A549 (cell line): ENCODE measurements at regions not wholly inside any gene's neighbourhood (a gene's known extent, or its start where the extent isn't known, plus 50 kb on each side); places are given as distances from the start of the nearest gene placed in this dataset.
A peak's percentile ranks its signal among the peaks of the same experiment; 100 is the strongest.

ENCODE experiments used
- ATAC-seq, 2 experiments: fragments of 200-7000 bp in 1 of 2; fragments of >200 bp in 1 of 2; cut with Nextera tagmentation in 1 of 2; cut with Tn5 transposase in 1 of 2; 3 replicates each; pipeline versions ENCODE4 v1.8.0 to v1.9.1; 2018 to 2020; ENCODE audit warnings: mild to moderate bottlenecking in 1 of 2, moderate library complexity in 1 of 2
- CTCF ChIA-PET: fragments of 300-600 bp; sonication (Branson Sonifier 250); formaldehyde crosslinking; extraction: SDS; loops from one replicate; lab custom pipeline; 2021; ENCODE audit warnings: antibody characterized with exemption, inconsistent platforms; lab: Yijun Ruan, JAX
- POLR2A ChIA-PET: fragments of 350-600 bp; formaldehyde crosslinking; extraction: SDS; loops from one replicate; lab custom pipeline; 2021; ENCODE audit warnings: antibody characterized with exemption, inconsistent platforms; lab: Yijun Ruan, JAX
- DNase-seq, 2 experiments: peaks; one replicate each; pipeline versions ENCODE4 v3.0.0 to v3.0.0-alpha.2; 2011 to 2016; ENCODE audit warnings: low read depth in 1 of 2, low spot score in 1 of 2
- FAIRE-seq: peaks from 2 replicates; lab custom pipeline; 2011; peaks lifted over from hg19 to GRCh38; lab: Jason Lieb, UNC
- H3K27ac ChIP-seq, 2 experiments: fragments of >200 bp; sonication (Bioruptor Twin); formaldehyde crosslinking; 3 replicates each; pipeline ENCODE4 v1.5.1; 2016 to 2017
- H3K4me1 ChIP-seq: fragments of >200 bp; sonication (Bioruptor Twin); formaldehyde crosslinking; 3 replicates; pipeline ENCODE4 v1.6.1; 2016
- H3K4me2 ChIP-seq: fragments of >200 bp; sonication (Bioruptor Twin); formaldehyde crosslinking; 3 replicates; pipeline ENCODE4 v1.6.1; 2016
- H3K4me3 ChIP-seq: fragments of >200 bp; sonication (Bioruptor Twin); formaldehyde crosslinking; 3 replicates; pipeline ENCODE4 v1.5.1; 2016
- H3K9me3 ChIP-seq: fragments of >200 bp; sonication (Bioruptor Twin); formaldehyde crosslinking; 3 replicates; pipeline ENCODE4 v1.6.1; 2016
- FOSL2 ChIP-seq, 2 experiments: fragments of 450-650 bp in 1 of 2; fragments of >200 bp in 1 of 2; sonication (Bioruptor Twin) in 1 of 2; formaldehyde crosslinking; IDR thresholded peaks; 2 replicates each; pipeline versions ENCODE4 v1.5.0 to v1.6.1; 2016 to 2020; ENCODE audit warnings: mild to moderate bottlenecking in 1 of 2, moderate library complexity in 1 of 2
- GATA3 ChIP-seq: IDR thresholded peaks from 2 replicates; pipeline ENCODE4 v1.6.1; 2012; ENCODE audit warnings: borderline replicate concordance
- JUN ChIP-seq, 2 experiments: fragments of >200 bp; sonication (Bioruptor Twin); formaldehyde crosslinking; IDR thresholded peaks; 2 replicates in 1 of 2; 3 replicates in 1 of 2; pipeline ENCODE4 v1.6.1; 2016 to 2017
- MAFK ChIP-seq: fragments of 450-650 bp; IDR thresholded peaks from 2 replicates; pipeline ENCODE4 v1.6.1; 2014; ENCODE audit not compliant: partially characterized antibody
- RCOR1 ChIP-seq: fragments of 150-350 bp; IDR thresholded peaks from 2 replicates; pipeline ENCODE4 v1.6.1; 2014; ENCODE audit warnings: antibody characterized with exemption, low read length, low read depth
- RFX5 ChIP-seq: fragments of 450-650 bp; IDR thresholded peaks from 2 replicates; pipeline ENCODE4 v1.7.1; 2014; ENCODE audit warnings: antibody characterized with exemption, mild to moderate bottlenecking, moderate library complexity
- WGBS: methylation state at CpG from one replicate; pipeline ENCODE4 v1.1.6; 2017; ENCODE audit errors: missing lambda C conversion rate; 5-methylcytosine and 5-hydroxymethylcytosine counted together
- TF ChIP-seq, protein P1 (sequence below): fragments of >200 bp; sonication (Bioruptor Twin); formaldehyde crosslinking; IDR thresholded peaks from 3 replicates; pipeline ENCODE4 v1.5.1; 2016
- TF ChIP-seq, protein P2 (sequence below): fragments of 250-450 bp; sonication (Bioruptor Pico); IDR thresholded peaks from 2 replicates; pipeline ENCODE4 v1.5.0; 2020; ENCODE audit warnings: low read depth, mild to moderate bottlenecking, moderate library complexity
- TF ChIP-seq, protein P3 (sequence below): fragments of >200 bp; sonication (Bioruptor Twin); formaldehyde crosslinking; IDR thresholded peaks from 2 replicates; pipeline ENCODE4 v1.6.1; 2016

DNA sequence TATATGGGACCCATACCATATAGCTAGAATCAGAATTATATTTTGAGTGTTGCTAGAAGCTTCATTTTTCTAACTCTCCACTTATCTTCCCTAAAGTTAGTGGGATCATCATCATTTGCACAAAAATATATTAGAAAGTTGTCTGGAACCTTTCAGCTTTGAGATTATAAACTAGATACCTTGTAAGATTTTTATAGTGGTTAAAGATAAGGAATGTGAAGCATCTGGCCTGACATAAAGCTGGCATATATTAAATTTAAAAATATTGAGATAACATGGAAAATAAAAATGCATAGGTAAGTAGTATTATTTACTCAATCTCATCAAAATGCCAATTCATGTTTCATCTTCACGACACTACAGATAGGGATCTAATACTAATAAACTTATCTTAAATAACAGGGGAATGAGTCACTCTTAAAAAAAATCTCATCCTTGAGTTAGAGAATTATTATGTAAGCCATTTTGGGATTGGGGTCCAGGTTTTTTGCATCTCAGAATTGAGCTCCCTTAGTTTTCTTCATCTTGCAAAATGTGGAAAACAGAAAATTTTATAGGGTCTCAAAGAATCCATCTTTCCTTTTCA lies 318.5 kb downstream of the KCNC2 start:
- TF ChIP-seq GATA3 (peak; percentile 89; the same call in 1 of the 2 replicates), FOSL2 (IDR thresholded peaks at IDR 0.05) (no peak), FOSL2 (CRISPR knock-in tag; IDR thresholded peaks at IDR 0.05) (peak; percentile 47)
- TF ChIP-seq, protein P1, sequence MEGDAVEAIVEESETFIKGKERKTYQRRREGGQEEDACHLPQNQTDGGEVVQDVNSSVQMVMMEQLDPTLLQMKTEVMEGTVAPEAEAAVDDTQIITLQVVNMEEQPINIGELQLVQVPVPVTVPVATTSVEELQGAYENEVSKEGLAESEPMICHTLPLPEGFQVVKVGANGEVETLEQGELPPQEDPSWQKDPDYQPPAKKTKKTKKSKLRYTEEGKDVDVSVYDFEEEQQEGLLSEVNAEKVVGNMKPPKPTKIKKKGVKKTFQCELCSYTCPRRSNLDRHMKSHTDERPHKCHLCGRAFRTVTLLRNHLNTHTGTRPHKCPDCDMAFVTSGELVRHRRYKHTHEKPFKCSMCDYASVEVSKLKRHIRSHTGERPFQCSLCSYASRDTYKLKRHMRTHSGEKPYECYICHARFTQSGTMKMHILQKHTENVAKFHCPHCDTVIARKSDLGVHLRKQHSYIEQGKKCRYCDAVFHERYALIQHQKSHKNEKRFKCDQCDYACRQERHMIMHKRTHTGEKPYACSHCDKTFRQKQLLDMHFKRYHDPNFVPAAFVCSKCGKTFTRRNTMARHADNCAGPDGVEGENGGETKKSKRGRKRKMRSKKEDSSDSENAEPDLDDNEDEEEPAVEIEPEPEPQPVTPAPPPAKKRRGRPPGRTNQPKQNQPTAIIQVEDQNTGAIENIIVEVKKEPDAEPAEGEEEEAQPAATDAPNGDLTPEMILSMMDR = no peak
- no peaks in the 10 kb centered on the region for H3K9me3 ChIP-seq
- ATAC-seq (no peak), DNase-seq (no peak), FAIRE-seq (no peak)
- H3K4me3 ChIP-seq = no peak overlapping the region
- 0% methylated on average over 1 of the region's 1 CpG for WGBS
- H3K4me2 ChIP-seq = peak overlapping the region; percentile 89
- ChIA-PET CTCF (no interaction called here), POLR2A (no interaction called here)
- peak overlapping the region; percentile 69 to 74; a peak in 5 of 6 replicates for H3K27ac ChIP-seq
- peaks cover 28% of the 10 kb centered on the region for H3K4me1 ChIP-seq

DNA sequence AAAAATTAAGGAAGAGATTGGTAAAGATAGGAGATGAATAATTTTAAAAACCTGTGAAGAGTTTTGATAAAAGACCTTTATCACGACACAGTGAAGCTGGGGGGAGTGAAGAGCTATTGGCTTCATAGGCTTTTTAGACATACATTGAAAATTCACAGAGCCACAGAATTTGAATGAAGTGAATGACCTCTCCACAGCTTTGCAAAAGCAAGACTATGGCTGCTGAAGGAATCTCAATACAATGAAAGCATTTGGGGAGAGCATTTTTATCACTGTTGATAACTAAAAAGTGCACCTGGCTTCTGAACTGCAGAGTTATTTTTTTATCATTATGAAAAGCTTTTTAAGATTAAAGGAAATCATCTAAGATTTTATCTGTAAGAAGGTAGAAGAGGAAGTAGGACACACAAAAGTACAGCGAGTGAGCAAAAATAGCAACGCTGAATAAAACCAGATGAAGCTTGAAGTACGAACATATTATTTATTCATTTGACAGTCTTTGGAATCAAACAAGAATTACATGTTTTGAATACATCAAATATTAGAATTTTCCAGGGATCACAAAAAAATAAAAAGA lies 317.5 kb downstream of the KCNC2 start:
- Histone ChIP-seq H3K4me3 (no peak overlapping the region), H3K4me1 (peaks cover 28% of the 10 kb centered on the region), H3K27ac (no peak overlapping the region), H3K4me2 (no peak overlapping the region), H3K9me3 (no peaks in the 10 kb centered on the region)
- CTCF ChIA-PET = no interaction called here
- TF ChIP-seq JUN (IDR thresholded peaks at IDR 0.05) (no peak), RFX5 (no peak)
- TF ChIP-seq, protein P2, sequence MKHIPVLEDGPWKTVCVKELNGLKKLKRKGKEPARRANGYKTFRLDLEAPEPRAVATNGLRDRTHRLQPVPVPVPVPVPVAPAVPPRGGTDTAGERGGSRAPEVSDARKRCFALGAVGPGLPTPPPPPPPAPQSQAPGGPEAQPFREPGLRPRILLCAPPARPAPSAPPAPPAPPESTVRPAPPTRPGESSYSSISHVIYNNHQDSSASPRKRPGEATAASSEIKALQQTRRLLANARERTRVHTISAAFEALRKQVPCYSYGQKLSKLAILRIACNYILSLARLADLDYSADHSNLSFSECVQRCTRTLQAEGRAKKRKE (CRISPR knock-in tag) = no peak
- FAIRE-seq (no peak), DNase-seq (no peak), ATAC-seq (no peak)
- 92% methylated on average over 4 of the region's 4 CpGs for WGBS
- POLR2A ChIA-PET = no interaction called here

DNA sequence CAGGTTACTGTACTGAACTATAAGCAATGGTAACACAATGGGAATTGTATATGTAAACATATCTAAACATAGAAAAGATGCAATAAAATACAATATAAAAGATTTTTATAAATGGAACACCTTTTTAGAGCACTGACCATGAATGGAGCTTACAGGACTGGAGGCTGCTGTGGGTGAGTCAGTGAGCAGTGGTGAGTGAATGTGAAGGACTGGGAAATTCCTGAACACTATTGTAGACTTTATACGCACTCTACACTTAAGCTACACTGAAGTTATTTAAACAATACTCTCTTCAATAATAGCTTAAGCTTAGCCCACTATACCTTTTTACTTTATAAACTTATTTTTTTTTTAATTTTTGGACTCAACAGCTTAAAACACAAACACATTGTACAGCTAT lies 313.5 kb downstream of the KCNC2 start:
- FAIRE-seq = no peak
- WGBS = 89% methylated on average over 1 of the region's 1 CpG
- H3K4me3 ChIP-seq = no peak overlapping the region
- no peak for DNase-seq
- ChIA-PET CTCF (no interaction called here), POLR2A (no interaction called here)
- H3K9me3 ChIP-seq = no peaks in the 10 kb centered on the region
- no peak overlapping the region for H3K4me2 ChIP-seq
- TF ChIP-seq, protein P2 (CRISPR knock-in tag) = no peak
- TF ChIP-seq RCOR1 (no peak), MAFK (no peak)
- no peak; a peak in 1 of 6 replicates for ATAC-seq
- H3K27ac ChIP-seq = no peak overlapping the region
- H3K4me1 ChIP-seq = peaks cover 6% of the 10 kb centered on the region

DNA sequence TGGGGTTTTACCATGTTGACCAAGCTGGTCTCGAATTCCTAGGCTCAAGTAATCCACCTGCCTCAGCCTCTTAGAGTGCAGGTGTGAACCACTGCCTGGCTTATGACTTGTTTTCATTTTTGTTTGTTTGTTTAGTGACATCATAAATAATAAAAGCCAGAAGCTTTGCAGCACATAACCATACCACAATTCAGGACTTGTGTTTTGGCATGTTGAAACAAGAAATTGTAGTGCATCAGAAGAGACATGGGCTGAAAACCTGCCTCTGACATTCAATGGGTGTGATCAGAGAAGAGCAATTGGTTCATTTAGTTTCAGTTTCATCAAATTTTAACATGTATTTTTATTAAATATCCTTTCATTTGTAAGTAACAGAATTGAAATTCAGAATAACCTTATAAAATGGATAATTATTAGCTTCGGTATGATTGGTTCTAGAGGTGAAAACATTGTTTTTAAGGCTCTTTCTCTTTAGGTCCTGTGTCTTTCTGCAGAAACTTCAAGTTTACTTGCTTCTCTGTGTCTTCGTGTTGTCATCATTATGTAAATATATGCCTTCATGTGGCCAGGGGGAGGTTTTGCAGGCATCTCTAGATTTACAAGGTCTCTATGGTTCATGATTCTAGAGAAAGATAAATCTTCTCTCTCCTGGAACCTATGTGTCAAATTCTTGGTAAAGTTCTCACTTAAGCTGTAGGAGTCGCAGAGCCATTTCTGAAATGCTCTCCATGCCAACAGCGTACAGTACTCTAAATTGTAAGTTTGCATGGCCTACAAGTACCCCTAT lies 312.0 kb downstream of the KCNC2 start:
- no peak overlapping the region for H3K27ac ChIP-seq
- no peak for DNase-seq
- TF ChIP-seq, protein P3, sequence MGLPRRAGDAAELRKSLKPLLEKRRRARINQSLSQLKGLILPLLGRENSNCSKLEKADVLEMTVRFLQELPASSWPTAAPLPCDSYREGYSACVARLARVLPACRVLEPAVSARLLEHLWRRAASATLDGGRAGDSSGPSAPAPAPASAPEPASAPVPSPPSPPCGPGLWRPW = no peak
- ChIA-PET CTCF (no interaction called here), POLR2A (no interaction called here)
- no peaks in the 10 kb centered on the region; the same call in 2 of the 3 replicates for H3K4me1 ChIP-seq
- 80% methylated on average over 5 of the region's 5 CpGs for WGBS
- H3K9me3 ChIP-seq = no peaks in the 10 kb centered on the region
- no peak overlapping the region for H3K4me2 ChIP-seq
- no peak for FAIRE-seq
- H3K4me3 ChIP-seq = no peak overlapping the region
- ATAC-seq = no peak
